Neural cell (in vitro differentiated cells): ENCODE measurements at regions not wholly inside any gene's neighbourhood (a gene's known extent, or its start where the extent isn't known, plus 50 kb on each side); places are given as distances from the start of the nearest gene placed in this dataset.

Source experiments
- H2AFZ ChIP-seq: fragments of 200-600, 300-800 bp; sonication (generic), shearing (Covaris generic); 2 replicates; pipeline ENCODE4 v1.6.0; 2014; ENCODE audit warnings: low read depth, mild to moderate bottlenecking, antibody characterized with exemption, low read length, moderate library complexity
- H3F3A ChIP-seq: fragments of 200-600 bp; shearing (Covaris generic); 2 replicates; pipeline ENCODE4 v1.6.1; 2016; ENCODE audit warnings: mild to moderate bottlenecking, moderate library complexity, mixed read lengths, antibody characterized with exemption, low read length; ENCODE audit not compliant: insufficient read depth, poor library complexity, severe bottlenecking
- H3K27ac ChIP-seq: fragments of 200-600, 300-800 bp; sonication (generic), shearing (Covaris generic); 2 replicates; pipeline ENCODE4 v1.5.1; 2014; ENCODE audit warnings: mild to moderate bottlenecking, low read length, moderate library complexity
- H3K27me3 ChIP-seq: fragments of 300-800, 200-600 bp; sonication (generic), shearing (Covaris generic); 2 replicates; pipeline ENCODE4 v1.6.0; 2014; ENCODE audit warnings: mild to moderate bottlenecking, low read depth, low read length, moderate library complexity; ENCODE audit not compliant: insufficient read depth
- H3K36me3 ChIP-seq: fragments of 300-800, 200-600 bp; sonication (generic), shearing (Covaris generic); 2 replicates; pipeline ENCODE4 v1.5.1; 2014; ENCODE audit warnings: mild to moderate bottlenecking, antibody characterized with exemption, low read length, moderate library complexity; ENCODE audit not compliant: insufficient read depth
- H3K4me2 ChIP-seq: fragments of 300-800, 200-600 bp; sonication (generic), shearing (Covaris generic); 2 replicates; pipeline ENCODE4 v1.6.0; 2014; ENCODE audit warnings: mild to moderate bottlenecking, low read length
- H3K4me3 ChIP-seq: fragments of 300-800, 200-600 bp; sonication (generic), shearing (Covaris generic); 2 replicates; pipeline ENCODE4 v1.5.1; 2014; ENCODE audit warnings: mild to moderate bottlenecking, low read length, moderate library complexity
- H3K79me2 ChIP-seq: fragments of 200-600 bp; shearing (Covaris generic); replicated peaks from 2 replicates; pipeline ENCODE4 v1.6.0; 2014; ENCODE audit warnings: mild to moderate bottlenecking, low read length, moderate library complexity; ENCODE audit not compliant: insufficient read depth
- H3K9ac ChIP-seq: fragments of 300-800, 200-600 bp; sonication (generic), shearing (Covaris generic); 2 replicates; pipeline ENCODE4 v1.6.1; 2016; ENCODE audit warnings: mild to moderate bottlenecking, low read length, mixed read lengths
- H3K9me2 ChIP-seq: fragments of 200-600 bp; shearing (Covaris generic); 2 replicates; pipeline ENCODE4 v1.6.1; 2016; ENCODE audit warnings: mild to moderate bottlenecking, low read length, mixed read lengths; ENCODE audit not compliant: insufficient read depth
- H3K9me3 ChIP-seq: fragments of 200-600, 300-800 bp; sonication (generic), shearing (Covaris generic); 2 replicates; pipeline ENCODE4 v1.6.1; 2016; ENCODE audit warnings: mild to moderate bottlenecking, mixed run types, low read length, moderate library complexity, mixed read lengths
- H4K20me1 ChIP-seq: fragments of 200-600 bp; shearing (Covaris generic); 2 replicates; pipeline ENCODE4 v1.6.1; 2016; ENCODE audit warnings: mild to moderate bottlenecking, mixed run types; ENCODE audit not compliant: insufficient read depth
- CTCF ChIP-seq: fragments of 450-650 bp; IDR thresholded peaks from 2 replicates; pipeline ENCODE4 v1.5.1; 2014; ENCODE audit warnings: antibody characterized with exemption, mild to moderate bottlenecking, moderate library complexity; ENCODE audit not compliant: poor library complexity, severe bottlenecking
- EP300 ChIP-seq: fragments of 450-650 bp; conservative IDR thresholded peaks from 2 replicates; pipeline ENCODE4 v1.6.1; 2014; ENCODE audit warnings: antibody characterized with exemption, mild to moderate bottlenecking, moderate library complexity; ENCODE audit not compliant: poor library complexity, severe bottlenecking
- EZH2 ChIP-seq: fragments of 200-600, 300-800 bp; shearing (Covaris generic), sonication (generic); IDR thresholded peaks from 2 replicates; pipeline ENCODE4 v1.6.1; 2014; ENCODE audit warnings: antibody characterized with exemption, low read length, borderline replicate concordance, mild to moderate bottlenecking; ENCODE audit not compliant: insufficient read depth, poor library complexity, severe bottlenecking
- MXI1 ChIP-seq: fragments of 450-650 bp; conservative IDR thresholded peaks from 2 replicates; pipeline ENCODE4 v1.6.1; 2014; ENCODE audit warnings: antibody characterized with exemption, mild to moderate bottlenecking; ENCODE audit not compliant: poor library complexity, severe bottlenecking
- POLR2AphosphoS5 ChIP-seq: IDR thresholded peaks from 2 replicates; pipeline ENCODE4 v1.6.1; 2012
- RAD21 ChIP-seq: fragments of 450-650 bp; conservative IDR thresholded peaks from 2 replicates; pipeline ENCODE4 v1.6.1; 2014; ENCODE audit warnings: antibody characterized with exemption, mild to moderate bottlenecking, moderate library complexity
- REST ChIP-seq: IDR thresholded peaks from 2 replicates; pipeline ENCODE4 v1.6.1; 2012; ENCODE audit warnings: borderline replicate concordance
- SMC3 ChIP-seq: fragments of 450-650 bp; conservative IDR thresholded peaks from 2 replicates; pipeline ENCODE4 v1.6.1; 2014; ENCODE audit warnings: antibody characterized with exemption, mild to moderate bottlenecking, moderate library complexity; ENCODE audit not compliant: poor library complexity
- TAF1 ChIP-seq: IDR thresholded peaks from 2 replicates; pipeline ENCODE4 v1.6.1; 2012; ENCODE audit warnings: low read depth

GRCh38 chr18:73577365-73577764 is 570.3 kb downstream of the FBXO15 start:
- no peaks in the 10 kb centered on the region for H3K36me3 ChIP-seq
- TF ChIP-seq TAF1 (no peak), RAD21 (no peak), POLR2AphosphoS5 (no peak), EP300 (no peak), MXI1 (no peak), EZH2 (no peak), SMC3 (no peak), CTCF (no peak), REST (no peak)
- H4K20me1 ChIP-seq = no peaks in the 10 kb centered on the region
- H3K4me2 ChIP-seq = no peak overlapping the region
- no peaks in the 10 kb centered on the region for H3K9me3 ChIP-seq
- no peaks in the 10 kb centered on the region for H3K27me3 ChIP-seq
- no peaks in the 10 kb centered on the region for H3F3A ChIP-seq
- no peak overlapping the region for H2AFZ ChIP-seq
- H3K9ac ChIP-seq = no peak overlapping the region
- no peak overlapping the region for H3K4me3 ChIP-seq
- H3K9me2 ChIP-seq = no peaks in the 10 kb centered on the region
- no peaks in the 10 kb centered on the region for H3K79me2 ChIP-seq
- no peak overlapping the region for H3K27ac ChIP-seq

- Histone ChIP-seq H4K20me1 (no peaks in the 10 kb centered on the region), H3K9me3 (no peaks in the 10 kb centered on the region), H3K27me3 (no peaks in the 10 kb centered on the region), H3K9me2 (no peaks in the 10 kb centered on the region), H3K4me2 (no peak overlapping the region), H3K9ac (no peak overlapping the region), H2AFZ (no peak overlapping the region), H3K27ac (no peak overlapping the region), H3F3A (no peaks in the 10 kb centered on the region), H3K36me3 (no peaks in the 10 kb centered on the region), H3K4me3 (no peak overlapping the region), H3K79me2 (no peaks in the 10 kb centered on the region)
- TF ChIP-seq CTCF (no peak), SMC3 (no peak), POLR2AphosphoS5 (no peak), MXI1 (no peak), EZH2 (no peak), RAD21 (no peak), TAF1 (no peak), EP300 (no peak), REST (no peak)
Observed at GRCh38 chr18:73563901-73564472, 583.6 kb downstream of the FBXO15 start.
